Stimulated activated CD8-positive, alpha-beta memory T cell treated with anti-CD3 and anti-CD28 coated beads, Interleukin-2, amount 100 ng/mL, for 1 hour (primary cell): ENCODE measurements at regions not wholly inside any gene's neighbourhood (a gene's known extent, or its start where the extent isn't known, plus 50 kb on each side); places are given as distances from the start of the nearest gene placed in this dataset.

ENCODE experiments used
- DNase-seq, 2 donors: peaks; one replicate each; pipeline ENCODE4 v3.0.0-alpha.2; 2020; ENCODE audit warnings: low read depth in 2 of 2

DNA sequence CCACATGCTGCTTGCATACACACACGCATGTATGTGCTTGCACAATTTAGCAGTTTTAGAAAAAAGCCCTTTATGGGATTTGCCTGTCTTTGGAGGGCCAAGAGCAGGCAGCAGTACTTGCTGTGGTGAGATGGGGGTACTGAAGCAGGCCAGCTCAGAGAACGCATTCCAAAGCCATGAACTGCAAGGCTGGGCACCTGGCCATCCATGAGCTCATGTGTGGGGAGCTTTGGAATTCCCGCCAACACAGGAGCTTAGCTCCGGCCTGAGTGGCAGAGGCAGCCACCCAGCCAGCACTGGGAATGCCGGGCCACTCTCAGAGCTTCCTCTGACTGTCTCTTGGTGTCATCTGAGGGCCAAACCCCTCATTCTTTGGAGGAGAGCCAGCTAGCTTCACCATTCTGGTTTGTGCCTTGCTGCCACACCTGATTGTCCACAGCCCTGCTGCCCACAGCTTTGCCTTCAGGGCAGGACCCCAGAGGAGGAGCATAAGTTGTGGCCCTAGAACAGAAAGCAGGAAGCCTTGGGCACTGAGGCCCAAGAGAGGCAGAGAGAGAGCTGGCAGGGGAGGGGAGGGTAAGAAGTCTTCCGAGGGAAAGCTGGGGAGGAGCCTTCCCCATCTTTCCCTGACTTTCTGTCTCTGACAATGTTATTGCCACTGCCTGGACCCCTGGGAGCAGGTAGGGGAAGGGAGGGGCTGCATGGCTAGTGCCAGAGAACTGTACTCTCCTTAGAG is 92.1 kb upstream of the POU3F1 start:
- DNase-seq = no peak

DNA sequence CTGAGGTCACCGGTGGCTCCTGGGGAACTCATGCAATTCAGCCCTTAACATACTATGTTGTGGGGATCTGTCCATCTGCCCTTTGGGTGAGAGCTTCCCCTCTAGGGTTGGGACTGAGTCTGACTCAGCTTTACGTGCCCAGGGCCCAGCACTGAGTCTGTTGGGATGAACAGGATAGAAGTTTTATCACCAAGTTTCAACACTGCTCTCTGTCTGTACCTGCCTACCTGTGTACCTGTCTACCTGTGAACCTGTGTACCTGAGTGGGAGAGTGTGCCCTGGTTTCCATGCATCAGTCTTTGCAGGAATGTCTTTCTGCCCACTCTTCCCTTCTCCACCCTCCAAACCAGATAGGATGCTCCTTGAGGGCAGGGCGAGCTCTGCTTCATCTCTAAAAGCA is 90.6 kb upstream of the POU3F1 start:
- DNase-seq = no peak

DNA sequence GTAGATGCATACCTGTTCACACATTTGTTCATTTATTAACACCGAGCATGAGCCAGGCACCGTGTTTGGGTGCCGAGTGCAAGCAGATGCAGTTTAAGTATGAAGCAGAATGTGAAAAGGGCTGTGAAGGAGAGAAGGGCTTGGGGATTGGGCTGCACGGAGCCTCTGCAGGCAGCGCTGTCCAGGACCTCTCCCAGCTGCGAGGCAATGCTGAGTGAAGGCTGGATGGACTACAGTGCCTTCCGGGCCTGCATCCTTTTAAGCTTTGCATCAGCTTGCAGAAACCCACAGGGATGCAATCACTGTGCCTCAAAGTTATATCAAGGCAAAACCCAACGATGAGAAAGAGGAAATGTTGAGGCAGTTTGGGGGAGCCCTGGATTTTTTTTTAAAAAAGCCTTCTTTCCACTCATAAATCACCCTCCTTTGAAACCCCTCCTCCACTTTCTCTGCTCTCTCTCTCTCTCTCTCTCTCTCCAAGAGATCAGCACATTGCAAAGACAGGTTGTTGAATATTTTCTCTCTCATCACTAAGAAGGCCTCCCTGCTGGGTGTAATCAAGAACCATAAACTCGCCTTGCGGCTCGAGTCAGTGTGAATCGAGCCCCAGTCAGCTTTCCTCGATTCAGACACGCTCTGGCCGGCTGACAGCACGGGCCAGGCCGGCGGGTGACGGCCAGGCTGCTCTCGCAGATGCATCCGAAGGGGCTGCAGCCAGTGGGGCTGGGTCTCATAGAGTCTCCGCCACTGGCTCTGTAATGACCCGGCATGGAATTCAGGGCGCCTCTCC is 89.2 kb upstream of the POU3F1 start:
- no peak for DNase-seq

DNA sequence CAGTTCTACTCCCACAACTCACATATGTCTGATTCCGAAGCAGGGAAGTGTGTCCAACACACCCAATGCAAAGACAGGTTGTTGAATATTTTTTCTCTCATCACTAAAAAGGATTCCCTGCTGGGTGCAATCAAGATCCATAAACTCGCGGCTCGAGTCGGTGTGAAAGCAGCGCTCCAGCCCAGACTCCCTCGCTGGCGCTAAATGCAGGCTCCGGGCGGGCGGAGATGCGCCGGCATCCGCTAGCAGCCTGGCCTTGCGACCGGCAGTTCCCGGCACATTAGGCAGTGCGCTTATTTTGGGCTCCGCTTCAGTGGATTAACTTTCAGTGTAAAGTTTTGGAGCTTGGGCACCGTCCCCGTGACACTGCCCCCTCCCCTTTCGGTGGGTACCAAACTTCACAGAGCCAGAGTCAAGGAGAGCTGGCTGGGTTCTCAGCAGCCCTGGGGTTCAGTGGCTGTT is 87.7 kb upstream of the POU3F1 start:
- no peak for DNase-seq

DNA sequence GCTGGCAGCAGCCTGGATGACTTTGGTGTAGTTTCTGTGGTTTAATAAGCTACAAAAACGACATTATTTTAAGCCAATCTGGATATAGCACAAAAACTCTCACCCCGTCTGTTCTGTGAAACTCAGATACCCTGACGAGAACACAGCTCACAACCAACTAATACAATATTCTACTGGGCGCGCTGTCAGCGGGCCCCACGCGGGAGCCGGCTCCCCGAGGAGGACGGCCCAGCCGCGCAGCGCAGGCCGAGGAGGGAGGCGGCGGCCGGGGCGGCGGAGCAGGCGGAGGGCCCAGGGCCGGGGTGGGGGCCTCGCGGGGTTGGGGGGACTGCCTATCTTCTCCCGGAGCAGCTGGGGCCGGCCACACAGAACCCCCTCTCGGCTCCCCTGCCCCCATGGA is 87.2 kb upstream of the POU3F1 start:
- no peak for DNase-seq

DNA sequence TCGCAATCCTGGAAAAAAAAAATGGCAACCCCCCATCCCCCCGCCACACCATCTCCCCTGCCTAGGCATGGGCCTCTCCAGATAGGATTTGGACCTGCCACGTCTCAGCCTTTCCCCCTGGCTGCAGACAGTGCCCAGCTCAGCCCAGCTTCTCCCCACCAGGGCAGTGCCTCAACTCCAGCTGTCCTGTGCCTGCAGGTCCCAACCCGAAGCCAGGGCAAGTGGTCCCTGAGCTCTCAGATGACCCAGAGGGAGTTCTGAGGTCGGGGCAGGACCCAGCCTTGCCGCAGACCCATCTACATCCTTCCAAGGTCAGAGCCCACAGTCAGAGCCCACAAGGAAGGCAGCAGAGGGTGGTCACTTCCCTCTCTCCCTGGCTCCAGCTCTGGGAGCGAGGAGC is 86.7 kb upstream of the POU3F1 start:
- no peak for DNase-seq

DNA sequence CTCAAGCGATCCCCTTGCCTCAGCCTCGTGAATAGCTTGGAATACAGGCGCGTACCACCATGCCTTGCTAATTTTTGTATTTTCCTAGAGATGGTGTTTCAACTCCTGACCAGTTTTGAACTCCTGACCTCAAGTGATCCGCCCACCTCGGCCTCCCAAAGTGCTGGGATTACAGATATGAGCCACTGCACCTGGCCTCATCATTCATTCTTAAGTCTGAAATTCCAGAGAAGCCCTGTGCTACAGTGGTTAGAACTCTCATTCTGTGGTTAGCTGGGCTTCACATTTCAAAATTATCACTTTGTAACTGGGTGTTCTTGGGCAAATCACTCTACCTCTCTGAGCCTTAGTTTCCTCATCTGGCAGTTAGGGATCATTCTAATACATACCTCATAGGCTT is 86.1 kb upstream of the POU3F1 start:
- no peak for DNase-seq

DNA sequence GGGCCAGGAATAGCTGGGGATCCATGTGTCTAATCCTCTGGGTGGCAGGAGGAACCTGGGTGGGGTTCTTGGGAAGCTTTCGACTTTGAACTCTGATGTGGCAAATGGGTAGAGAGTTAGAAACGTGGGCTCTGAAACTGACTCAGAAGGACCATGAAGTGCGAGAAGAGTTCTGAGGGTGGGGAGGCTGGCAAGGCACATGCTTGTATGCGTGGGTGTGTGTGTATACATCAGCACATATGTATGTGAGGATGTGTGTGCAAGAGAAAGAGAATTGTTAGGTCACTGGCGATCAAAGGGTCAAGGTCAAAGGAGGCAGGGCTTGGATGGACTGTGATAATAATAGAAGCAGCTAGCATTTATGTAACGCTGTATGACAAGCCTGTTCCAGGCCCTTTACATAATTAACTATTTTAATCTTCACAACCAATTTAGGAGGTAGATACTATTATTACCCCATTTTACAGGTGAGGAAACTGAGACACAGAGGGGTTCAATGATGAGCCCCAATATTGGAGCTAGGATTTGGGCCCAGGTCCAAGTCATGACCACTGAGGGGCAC is 84.5 kb upstream of the POU3F1 start:
- no peak for DNase-seq

DNA sequence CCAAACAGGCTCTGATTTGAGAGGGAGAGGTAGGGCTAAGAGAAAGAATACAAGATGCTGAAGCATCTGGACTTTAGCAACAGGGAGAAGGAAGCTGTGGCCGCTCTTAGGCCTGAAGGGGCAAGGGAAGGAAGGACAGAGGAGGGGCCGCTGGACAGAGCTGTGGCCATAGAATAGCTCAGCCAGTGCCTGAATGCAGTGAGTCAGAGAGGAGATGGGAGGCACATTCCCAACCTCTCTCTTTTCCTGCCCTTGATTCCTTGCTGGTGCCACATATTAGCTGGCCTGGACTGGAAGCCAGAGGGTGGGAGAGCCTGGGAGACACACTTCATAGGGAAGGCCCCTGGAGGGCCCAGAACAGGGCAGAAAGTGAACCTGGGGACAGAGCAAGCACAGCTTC is 83.4 kb upstream of the POU3F1 start:
- DNase-seq = no peak

DNA sequence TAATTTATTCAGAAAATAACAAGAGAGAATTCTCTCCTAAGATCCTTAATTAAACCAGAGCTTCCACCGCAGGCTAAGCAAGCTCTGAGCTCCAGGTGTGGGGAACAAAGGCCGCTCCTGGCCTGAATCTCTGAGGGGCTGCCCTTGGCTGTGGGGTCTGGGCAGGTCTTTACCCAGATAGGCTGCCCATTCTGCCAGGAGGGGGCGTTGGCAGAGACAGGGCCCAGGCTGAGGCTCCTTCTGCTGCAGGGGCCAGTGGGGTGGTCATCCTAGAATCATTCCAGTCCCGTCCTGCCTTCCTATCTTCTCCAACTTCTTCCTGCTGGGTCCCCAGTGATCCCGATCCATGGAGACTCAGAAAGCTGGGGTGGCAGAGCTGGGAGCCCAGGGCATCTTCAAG is 82.9 kb upstream of the POU3F1 start:
- DNase-seq = no peak

DNA sequence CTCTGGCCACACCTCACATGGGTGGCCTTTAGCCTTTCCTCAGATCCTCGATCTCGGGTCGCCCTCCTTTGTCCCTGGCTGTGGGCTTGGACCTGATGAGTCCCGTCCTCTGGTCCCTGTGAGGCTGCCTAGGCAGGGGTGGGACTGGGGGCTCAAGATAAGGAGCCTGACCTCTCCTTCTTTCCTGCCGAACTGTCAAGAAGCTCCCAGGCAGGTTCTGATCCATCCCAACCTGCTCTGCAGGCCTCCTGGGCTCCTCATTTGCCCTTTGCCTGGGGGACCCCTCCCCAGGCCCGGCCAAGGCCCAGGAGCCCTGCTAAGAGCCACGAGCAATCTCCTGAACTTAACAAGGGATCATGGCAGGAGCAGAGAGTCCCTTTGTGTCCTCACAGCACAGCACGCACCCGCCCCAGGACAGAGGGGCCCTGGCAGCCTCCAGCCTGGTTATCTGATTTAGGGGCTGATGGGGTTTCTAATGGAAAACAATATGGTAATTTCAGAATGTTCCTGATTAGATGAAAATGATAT is 82.4 kb upstream of the POU3F1 start:
- DNase-seq = no peak

DNA sequence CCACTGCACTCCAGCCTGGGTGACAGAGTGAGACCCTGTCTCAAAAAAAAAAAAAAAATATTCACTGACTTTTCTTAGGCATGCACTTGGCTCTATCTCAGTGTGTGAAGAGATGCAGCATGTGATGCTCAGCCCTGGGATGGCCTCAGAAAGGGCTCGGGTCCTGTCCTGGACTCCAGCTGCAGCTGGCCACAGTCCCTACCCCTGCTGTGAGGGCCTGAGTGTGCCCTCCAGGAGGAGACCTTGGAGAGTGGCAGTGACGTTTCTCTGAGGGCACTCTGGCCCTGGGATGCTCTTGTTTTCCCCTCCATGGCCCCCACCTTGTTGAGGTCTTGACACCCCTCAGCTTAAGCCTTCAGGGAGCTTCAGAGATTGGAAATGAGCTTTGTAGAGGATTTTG is 81.9 kb upstream of the POU3F1 start:
- no peak for DNase-seq

DNA sequence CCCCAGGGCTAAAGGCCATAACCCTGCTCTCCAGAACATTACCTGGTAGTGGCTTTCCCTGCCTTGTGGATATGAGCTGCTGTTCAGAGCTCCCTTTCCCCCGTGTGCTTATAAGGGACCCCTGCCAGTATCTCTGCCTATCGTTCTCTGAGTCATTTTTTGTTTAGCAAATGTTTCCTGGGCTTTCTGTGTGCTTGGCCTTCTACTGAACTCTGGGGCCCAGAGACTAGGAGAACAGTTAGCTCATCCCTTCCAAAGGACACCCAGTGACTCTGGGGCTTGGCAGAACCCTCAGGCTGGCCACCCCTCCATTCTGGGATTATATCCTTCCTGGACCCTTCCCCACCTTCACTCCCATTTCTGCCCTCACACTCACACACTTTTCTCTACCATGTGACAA is 80.8 kb upstream of the POU3F1 start:
- DNase-seq = no peak

DNA sequence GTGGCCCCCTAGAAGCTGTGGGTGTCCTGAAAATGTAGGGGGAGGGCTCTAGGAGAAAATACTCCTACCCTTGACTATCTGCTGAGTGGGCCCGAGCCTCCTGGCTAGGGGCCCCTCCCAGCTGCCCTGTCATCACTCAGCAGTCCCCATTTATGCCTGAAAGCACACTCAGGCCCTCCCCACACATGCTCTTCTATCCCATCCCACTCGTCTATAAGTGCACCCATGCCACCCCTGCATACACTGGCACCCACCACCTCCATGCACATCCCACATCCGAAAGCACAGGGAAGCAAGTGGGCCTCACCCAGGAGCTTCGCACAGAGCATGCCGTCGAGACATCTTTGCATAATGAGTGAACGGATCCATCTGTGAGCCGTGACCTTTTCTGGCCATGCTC is 80.4 kb upstream of the POU3F1 start:
- no peak for DNase-seq

DNA sequence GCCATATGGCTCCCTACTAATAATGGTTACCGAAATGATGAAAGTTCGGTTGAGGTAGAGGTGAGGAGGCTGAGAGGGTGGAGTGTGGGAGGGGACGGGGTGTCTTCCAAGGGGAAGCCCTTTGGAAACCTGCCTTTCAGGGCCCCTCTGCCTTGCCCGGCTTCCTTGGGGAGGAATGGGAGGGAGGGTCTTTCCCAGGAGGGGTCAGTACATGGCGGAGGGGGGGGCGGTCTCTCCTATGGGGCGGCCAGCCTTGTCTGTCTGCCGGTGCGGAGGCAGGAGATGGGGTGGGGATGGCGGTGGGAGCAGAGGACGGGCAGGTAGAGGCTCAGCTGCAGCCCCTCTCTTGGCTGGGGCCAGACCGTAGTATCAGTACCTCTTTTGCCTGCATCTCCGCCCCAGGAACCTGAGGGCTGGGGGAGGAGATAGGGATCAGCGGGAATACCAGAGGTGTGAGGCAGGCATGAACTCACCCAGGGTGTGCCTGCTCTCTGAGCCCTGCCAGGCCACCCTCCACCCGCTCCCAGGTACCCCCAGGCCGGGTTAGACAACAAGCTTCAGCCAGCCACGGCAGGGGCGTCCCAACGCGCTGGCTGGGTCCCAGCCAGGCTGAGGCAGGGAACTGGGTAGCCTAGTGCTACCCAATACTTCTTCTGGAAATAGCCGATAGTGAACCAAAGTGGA is 79.4 kb upstream of the POU3F1 start:
- DNase-seq = no peak

DNA sequence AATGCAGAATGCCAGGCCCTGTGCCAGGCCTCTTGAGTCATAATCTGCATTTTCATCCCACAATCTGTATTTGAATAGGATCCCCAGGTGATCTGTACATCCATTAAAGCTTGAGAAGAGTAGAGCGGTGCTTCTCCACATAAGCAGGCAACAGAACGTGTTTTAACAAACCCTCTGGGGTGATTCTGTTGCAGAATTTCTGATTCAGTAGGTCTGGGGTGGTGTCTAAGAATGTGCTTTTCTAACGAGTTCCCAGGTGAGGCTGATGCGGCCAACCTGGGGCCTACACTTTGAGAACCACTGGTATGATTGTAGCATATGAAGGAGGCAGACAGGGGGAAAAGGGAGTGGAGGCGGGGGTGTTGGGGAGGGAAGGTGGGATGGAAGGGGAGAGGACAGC is 78.4 kb upstream of the POU3F1 start:
- no peak for DNase-seq

DNA sequence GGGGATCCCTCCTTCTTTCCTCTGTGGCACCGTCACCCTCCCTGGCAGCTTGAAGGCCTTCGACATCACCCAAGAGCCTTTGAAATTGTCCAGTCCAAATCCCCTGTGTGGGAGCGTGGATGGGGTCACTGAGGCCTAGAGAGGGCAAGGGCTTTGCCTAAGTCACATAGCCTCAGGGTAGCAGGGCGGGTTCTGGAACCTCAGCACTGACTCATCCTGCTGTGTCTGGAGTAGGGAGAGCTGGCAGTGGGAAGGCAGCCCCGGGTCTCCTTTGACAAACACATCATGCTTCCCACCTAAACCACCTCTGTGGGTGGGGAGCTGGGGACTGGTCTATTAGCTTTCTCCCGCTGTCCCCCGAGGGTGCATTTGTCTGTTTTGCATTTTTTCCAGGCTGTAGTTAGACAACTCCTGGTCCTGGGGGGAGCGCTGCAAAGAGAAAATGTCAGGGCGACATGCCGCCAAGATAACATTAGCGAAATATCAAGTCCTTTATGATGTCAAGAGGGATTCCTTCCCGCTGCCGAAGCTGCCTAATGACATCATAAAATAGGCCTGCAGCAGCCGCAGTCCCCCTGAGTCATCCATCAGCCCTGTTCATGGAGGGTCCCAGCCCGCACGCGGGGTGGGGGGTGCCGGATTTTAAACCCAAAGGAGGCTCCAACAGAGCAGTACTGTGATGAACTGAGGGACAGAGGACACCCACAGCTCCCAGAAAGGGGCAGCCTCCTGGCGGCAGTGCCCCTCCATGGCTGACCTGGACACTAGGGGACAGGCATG is 77.0 kb upstream of the POU3F1 start:
- no peak for DNase-seq

DNA sequence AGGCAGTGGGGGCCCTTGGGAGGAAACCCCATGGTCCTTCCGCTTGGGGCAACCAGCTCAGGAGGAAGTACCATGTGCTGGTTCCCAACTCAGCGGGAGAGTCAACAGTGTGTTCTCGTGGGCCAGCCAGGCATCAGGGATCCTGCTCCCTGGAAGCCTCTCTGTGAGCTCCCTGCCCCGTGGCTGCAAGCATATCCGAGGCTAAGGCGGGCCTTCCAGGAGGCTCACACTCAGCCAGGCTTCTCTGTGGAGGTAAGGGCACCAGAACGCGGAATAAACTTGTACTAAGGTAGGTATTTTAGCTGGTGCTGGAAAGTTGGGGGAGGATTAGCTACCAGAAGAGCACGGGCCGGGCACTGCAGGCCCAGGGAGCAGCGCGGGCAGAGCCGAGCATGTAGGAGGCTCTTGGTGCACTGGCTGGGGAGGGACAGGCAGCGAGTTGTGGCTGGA is 74.7 kb upstream of the POU3F1 start:
- no peak for DNase-seq

DNA sequence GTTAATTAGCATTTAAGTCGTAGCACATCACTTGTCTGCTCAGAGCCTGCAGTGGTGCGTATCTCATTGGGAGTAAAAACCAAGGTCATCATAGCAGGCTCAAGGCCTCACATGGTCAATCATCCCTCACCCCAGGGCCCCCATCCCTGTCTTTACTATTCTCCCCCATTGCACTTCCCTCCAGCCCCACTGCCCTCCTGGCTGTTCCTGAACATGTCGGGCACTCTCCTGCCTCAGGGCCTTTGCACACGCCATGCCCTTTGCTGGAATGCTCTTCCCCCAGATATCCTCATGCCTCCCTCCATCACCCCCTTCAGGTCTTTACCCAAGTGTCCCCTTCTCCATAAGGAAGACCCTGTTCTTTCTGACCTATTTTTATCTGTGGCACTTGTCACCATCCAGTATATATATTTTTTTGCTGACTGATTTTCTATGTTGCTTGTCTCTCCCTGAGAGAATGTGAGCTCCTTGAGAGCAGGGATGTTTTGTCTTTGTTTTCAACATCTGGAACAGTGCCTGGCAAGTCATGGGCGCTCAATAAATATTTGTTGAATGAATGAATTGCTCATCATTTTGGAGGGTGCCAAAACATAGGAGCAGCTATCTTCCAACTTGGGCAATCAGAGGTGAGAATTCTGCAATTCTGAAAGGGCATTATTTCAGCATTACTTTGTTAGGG is 74.1 kb upstream of the POU3F1 start:
- no peak for DNase-seq

DNA sequence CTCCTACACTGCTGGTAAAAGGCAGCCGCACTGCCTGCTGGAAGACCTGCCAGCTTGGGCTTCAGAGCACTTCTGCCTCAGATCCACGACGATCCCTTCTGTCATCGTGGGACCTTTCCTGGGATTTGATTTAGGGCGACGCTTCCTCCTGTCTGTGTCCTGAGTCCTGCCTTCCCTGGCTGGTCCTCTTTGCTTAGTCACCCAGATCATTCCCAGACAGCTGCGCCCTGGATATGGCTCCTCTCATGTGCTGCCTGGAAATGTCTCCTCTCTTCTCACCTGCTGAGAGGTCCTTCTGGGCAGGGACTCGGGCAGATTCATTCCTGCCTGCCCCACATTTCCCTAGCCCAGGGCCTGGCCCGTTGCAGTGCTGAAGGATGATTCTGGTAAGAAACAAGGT is 72.4 kb upstream of the POU3F1 start:
- no peak for DNase-seq

DNA sequence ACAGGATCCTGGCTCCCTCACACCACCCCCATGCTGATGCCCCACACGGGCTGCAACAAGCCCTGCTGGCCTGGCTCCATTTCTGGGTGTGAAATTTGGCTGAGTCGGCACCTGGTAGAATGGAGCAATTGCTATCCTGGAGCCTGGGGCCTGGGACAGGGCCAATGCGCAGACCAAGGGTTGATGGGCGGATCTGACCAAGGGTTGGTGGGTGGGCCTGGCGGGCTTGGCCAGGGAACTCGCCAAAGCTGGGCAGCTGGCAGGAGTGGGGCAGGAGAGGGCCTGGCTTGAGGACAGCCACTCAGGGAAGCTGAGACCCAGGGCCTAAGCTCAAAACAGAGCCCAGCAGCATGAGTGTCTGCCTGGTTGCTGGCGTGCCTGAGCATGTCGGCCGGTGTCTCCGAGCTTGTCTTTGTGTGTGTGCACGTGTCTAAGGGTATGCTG is 70.9 kb upstream of the POU3F1 start:
- no peak for DNase-seq
